ENCODE measurements at regions not wholly inside any gene's neighbourhood (a gene's known extent, or its start where the extent isn't known, plus 50 kb on each side); places are given as distances from the start of the nearest gene placed in this dataset.
"Not testable (repeated sequence)": the region's sequence is repeated elsewhere in the genome, so short reads cannot be mapped to it uniquely, and the experiment has no call there.

- Mint-ChIP-seq H3K4me1 (no peaks in the 10 kb centered on the region), H3K9me3 (no peaks in the 10 kb centered on the region), H3K27ac (no peak overlapping the region), H3K4me3 (no peak overlapping the region), H3K36me3 (no peaks in the 10 kb centered on the region)
- peak in 1 of 2 donors; percentile 48 for DNase-seq (ENCODE audit: low spot score in 2 of 2)
- ATAC-seq = peak; percentile 65
Measured at GRCh38 chr1:86798608-86799291, 94.4 kb downstream of the SH3GLB1 start.

GRCh38 chr1:86803641-86804040 lies 99.3 kb downstream of the SH3GLB1 start:
- H3K36me3 Mint-ChIP-seq; H3K9me3 Mint-ChIP-seq; H3K4me3 Mint-ChIP-seq; H3K4me1 Mint-ChIP-seq; ATAC-seq; DNase-seq (ENCODE audit: low spot score in 2 of 2); H3K27ac Mint-ChIP-seq: not testable (repeated sequence)

GRCh38 chr1:86805898-86806519 lies 101.6 kb downstream of the SH3GLB1 start:
- DNase-seq (ENCODE audit: low spot score in 2 of 2) = peak in 1 of 2 donors; percentile 34
- H3K9me3 Mint-ChIP-seq, H3K36me3 Mint-ChIP-seq, H3K4me1 Mint-ChIP-seq, ATAC-seq, H3K27ac Mint-ChIP-seq, H3K4me3 Mint-ChIP-seq: not testable (repeated sequence)

- Mint-ChIP-seq H3K4me1 (no peaks in the 10 kb centered on the region), H3K4me3 (no peak overlapping the region), H3K36me3 (no peaks in the 10 kb centered on the region), H3K9me3 (no peaks in the 10 kb centered on the region), H3K27ac (no peak overlapping the region)
- no peak for DNase-seq (ENCODE audit: low spot score in 2 of 2)
- ATAC-seq = no peak
Measured at GRCh38 chr1:86811142-86811924, 102.6 kb downstream of the SELENOF start.

- no peak overlapping the region for H3K27ac Mint-ChIP-seq
- H3K4me1 Mint-ChIP-seq = no peaks in the 10 kb centered on the region
- H3K4me3 Mint-ChIP-seq = no peak overlapping the region
- ATAC-seq (no peak), DNase-seq (ENCODE audit: low spot score in 2 of 2) (no peak)
- H3K36me3 Mint-ChIP-seq = no peaks in the 10 kb centered on the region
- no peaks in the 10 kb centered on the region for H3K9me3 Mint-ChIP-seq
Measured at GRCh38 chr1:86812286-86812685, 101.6 kb downstream of the SELENOF start.
